HepG2 (cell line): ENCODE measurements at regions not wholly inside any gene's neighbourhood (a gene's known extent, or its start where the extent isn't known, plus 50 kb on each side); places are given as distances from the start of the nearest gene placed in this dataset.

Source experiments
- ATAC-seq: fragments of 200-7000 bp; cut with Tn5 transposase; 3 replicates; pipeline ENCODE4 v1.9.1; 2020; ENCODE audit warnings: mild to moderate bottlenecking, moderate library complexity
- BruUV-seq: library from RNA; stranded (reverse); fragments of 400-500 nt; replicated peaks from 2 replicates; lab custom pipeline; 2021; lab: Mats Ljungman, UMichigan
- CTCF ChIA-PET: fragments of 300-600 bp; formaldehyde crosslinking; extraction: SDS; loops from one replicate; lab custom pipeline; 2021; ENCODE audit warnings: low total read pairs, inconsistent platforms, low intra/inter-chr PET ratio; lab: Yijun Ruan, JAX
- POLR2A ChIA-PET: fragments of 350-600 bp; sonication (Branson Sonifier 250); formaldehyde crosslinking; loops from one replicate; lab custom pipeline; 2020; ENCODE audit warnings: antibody characterized with exemption, inconsistent platforms; lab: Yijun Ruan, JAX
- DNase-seq: peaks from one replicate; pipeline ENCODE4 v3.0.0-alpha.2; 2015; ENCODE audit warnings: low spot score
- FAIRE-seq: peaks from 3 replicates; lab custom pipeline; 2011; peaks lifted over from hg19 to GRCh38; lab: Jason Lieb, UNC
- H2AFZ ChIP-seq: one replicate; pipeline ENCODE4 v1.6.1; 2011; ENCODE audit warnings: low read length, inconsistent platforms
- H3K27ac ChIP-seq: fragments of 300-600 bp; 3 replicates; pipeline ENCODE4 v1.8.0; 2011; ENCODE audit warnings: mixed run types, mild to moderate bottlenecking, mixed read lengths, low read length, inconsistent platforms; ENCODE audit not compliant: insufficient read depth; ENCODE audit errors: extremely low read length
- H3K27me3 ChIP-seq, 2 experiments: fragments of 200-600 bp in 1 of 2; 2 replicates in 1 of 2; 3 replicates in 1 of 2; pipeline versions ENCODE4 v1.6.0 to v1.8.0; 2011; ENCODE audit warnings: low read length in 2 of 2, mild to moderate bottlenecking in 2 of 2, moderate library complexity in 2 of 2, inconsistent platforms in 1 of 2; ENCODE audit not compliant: insufficient read depth in 2 of 2, control insufficient read depth in 1 of 2
- H3K36me3 ChIP-seq, 2 experiments: fragments of 200-600 bp in 1 of 2; replicated peaks in 1 of 2; 2 replicates in 1 of 2; 3 replicates in 1 of 2; pipeline versions ENCODE4 v1.5.1 to v1.8.0; 2011; ENCODE audit warnings: low read length in 2 of 2, inconsistent platforms in 1 of 2; ENCODE audit not compliant: insufficient read depth in 2 of 2, control insufficient read depth in 1 of 2
- H3K4me1 ChIP-seq: 2 replicates; pipeline ENCODE4 v1.5.1; 2012; ENCODE audit warnings: low read length, inconsistent platforms; ENCODE audit not compliant: insufficient read depth
- H3K4me2 ChIP-seq: 2 replicates; pipeline ENCODE4 v1.6.0; 2011; ENCODE audit warnings: low read depth, low read length, inconsistent platforms
- H3K4me3 ChIP-seq, 3 experiments: fragments of 200-600 bp in 1 of 3; sonication (generic), shearing (Covaris generic) in 1 of 3; replicated peaks in 1 of 3; 2 replicates each; pipeline ENCODE4 v1.5.1; 2011 to 2016; ENCODE audit warnings: low read length in 3 of 3, inconsistent platforms in 2 of 3, low read depth in 2 of 3, mild to moderate bottlenecking in 2 of 3, control low read depth in 1 of 3, mixed read lengths in 1 of 3; ENCODE audit not compliant: insufficient read depth in 1 of 3
- H3K79me2 ChIP-seq: one replicate; pipeline ENCODE4 v1.6.1; 2011; ENCODE audit warnings: low read length, inconsistent platforms; ENCODE audit not compliant: insufficient read depth
- H3K9ac ChIP-seq: 2 replicates; pipeline ENCODE4 v1.6.0; 2011; ENCODE audit warnings: mild to moderate bottlenecking, low read depth, low read length, inconsistent platforms; ENCODE audit not compliant: insufficient read depth
- H3K9me3 ChIP-seq: 2 replicates; pipeline ENCODE4 v1.5.1; 2012; ENCODE audit warnings: mild to moderate bottlenecking, low read length
- H4K20me1 ChIP-seq: 2 replicates; pipeline ENCODE4 v1.6.0; 2011; ENCODE audit warnings: inconsistent platforms, mild to moderate bottlenecking, low read length, moderate library complexity; ENCODE audit not compliant: insufficient read depth
- DPF2 ChIP-seq: sonication (generic); formaldehyde crosslinking; IDR thresholded peaks from 2 replicates; pipeline ENCODE4 v1.4.0; 2020; ENCODE audit warnings: mild to moderate bottlenecking, low read depth, missing genetic modification reagents, borderline replicate concordance
- FIP1L1 ChIP-seq: fragments of 200-400 bp; formaldehyde crosslinking; IDR thresholded peaks from 2 replicates; pipeline ENCODE4 v1.6.1; 2018; ENCODE audit warnings: low read depth, mild to moderate bottlenecking, low read length, moderate library complexity, borderline replicate concordance; ENCODE audit not compliant: insufficient read depth
- FOXA3 ChIP-seq: IDR thresholded peaks from 2 replicates; pipeline ENCODE4 v1.6.1; 2016; ENCODE audit warnings: missing genetic modification reagents, missing compliant biosample characterization
- HNRNPK ChIP-seq: fragments of 200-400 bp; formaldehyde crosslinking; IDR thresholded peaks from 2 replicates; pipeline ENCODE4 v1.6.1; 2018; ENCODE audit warnings: low read length, low read depth, moderate library complexity, mild to moderate bottlenecking; ENCODE audit not compliant: poor library complexity, severe bottlenecking
- MAFF ChIP-seq: IDR thresholded peaks from 2 replicates; pipeline ENCODE4 v1.6.1; 2011; ENCODE audit warnings: low read depth, low read length, improper control_type of control experiment
- NR1H2 ChIP-seq: sonication (generic); formaldehyde crosslinking; IDR thresholded peaks from 2 replicates; pipeline ENCODE4 v1.8.1; 2022; ENCODE audit warnings: low read depth, missing genetic modification reagents, borderline replicate concordance
- SALL1 ChIP-seq: sonication (generic); formaldehyde crosslinking; IDR thresholded peaks from 2 replicates; pipeline ENCODE4 v1.8.0; 2022; ENCODE audit warnings: mild to moderate bottlenecking, missing genetic modification reagents
- SALL2 ChIP-seq: sonication (generic); formaldehyde crosslinking; IDR thresholded peaks from 2 replicates; pipeline ENCODE4 v1.8.1; 2023; ENCODE audit warnings: mild to moderate bottlenecking, missing genetic modification reagents, inconsistent platforms
- SSRP1 ChIP-seq: IDR thresholded peaks from 2 replicates; pipeline ENCODE4 v1.6.1; 2016; ENCODE audit warnings: control low read depth
- SUZ12 ChIP-seq: fragments of 150-350 bp; IDR thresholded peaks from 2 replicates; pipeline ENCODE4 v1.6.1; 2014; ENCODE audit warnings: low read depth, low read length
- XBP1 ChIP-seq: sonication (generic); formaldehyde crosslinking; IDR thresholded peaks from 2 replicates; pipeline ENCODE4 v1.5.0; 2020; ENCODE audit warnings: missing genetic modification reagents
- XRCC5 ChIP-seq: fragments of 200-400 bp; formaldehyde crosslinking; optimal IDR thresholded peaks from 2 replicates; pipeline ENCODE3; 2017; ENCODE audit warnings: mild to moderate bottlenecking, low read length
- ZKSCAN1 ChIP-seq: fragments of 150-350 bp; IDR thresholded peaks from 2 replicates; pipeline ENCODE4 v1.6.1; 2014; ENCODE audit warnings: low read length
- ZMYM2 ChIP-seq: sonication (generic); formaldehyde crosslinking; IDR thresholded peaks from 2 replicates; pipeline ENCODE4 v1.8.0; 2022; ENCODE audit warnings: mild to moderate bottlenecking, missing genetic modification reagents
- ZNF10 ChIP-seq: sonication (generic); formaldehyde crosslinking; IDR thresholded peaks from 2 replicates; pipeline ENCODE4 v1.4.0; 2020; ENCODE audit warnings: mild to moderate bottlenecking, low read depth, missing genetic modification reagents, borderline replicate concordance
- ZNF512B ChIP-seq: sonication (generic); formaldehyde crosslinking; IDR thresholded peaks from 2 replicates; pipeline ENCODE4 v1.5.1; 2020; ENCODE audit warnings: missing genetic modification reagents, mild to moderate bottlenecking, borderline replicate concordance
- ZNF703 ChIP-seq: sonication (generic); formaldehyde crosslinking; IDR thresholded peaks from 2 replicates; pipeline ENCODE4 v1.5.1; 2020; ENCODE audit warnings: missing genetic modification reagents, mild to moderate bottlenecking, moderate library complexity, borderline replicate concordance
- ZSCAN12 ChIP-seq: sonication (generic); formaldehyde crosslinking; IDR thresholded peaks from 2 replicates; pipeline ENCODE4 v1.9.0; 2021; ENCODE audit warnings: mild to moderate bottlenecking, missing genetic modification reagents
- WGBS: methylation state at CpG from one replicate; pipeline ENCODE4 v1.1.6; 2017; ENCODE audit warnings: low lambda C conversion rate; 5-methylcytosine and 5-hydroxymethylcytosine counted together
- in situ Hi-C: cut with HindIII; loops from 2 replicates; pipeline ENCODE4 v1.10.0; 2017; ENCODE audit warnings: low pct_unique_long_range_greater_than_20kb; ENCODE audit not compliant: extremely low pct_ligation_motif_present
- intact Hi-C: fragments of 100-400 bp; cut with micrococcal nuclease; formaldehyde crosslinking; loops from one replicate; pipeline ENCODE4 v1.10.0; 2022; ENCODE audit not compliant: unreplicated experiment
- TF ChIP-seq, protein P1 (sequence below): sonication (generic); formaldehyde crosslinking; IDR thresholded peaks from 2 replicates; pipeline ENCODE4 v1.5.0; 2020; ENCODE audit warnings: mild to moderate bottlenecking, missing genetic modification reagents
- TF ChIP-seq, protein P2 (sequence below): sonication (generic); formaldehyde crosslinking; IDR thresholded peaks from 2 replicates; pipeline ENCODE4 v1.9.0; 2021; ENCODE audit warnings: missing genetic modification reagents, mild to moderate bottlenecking, borderline replicate concordance

DNA sequence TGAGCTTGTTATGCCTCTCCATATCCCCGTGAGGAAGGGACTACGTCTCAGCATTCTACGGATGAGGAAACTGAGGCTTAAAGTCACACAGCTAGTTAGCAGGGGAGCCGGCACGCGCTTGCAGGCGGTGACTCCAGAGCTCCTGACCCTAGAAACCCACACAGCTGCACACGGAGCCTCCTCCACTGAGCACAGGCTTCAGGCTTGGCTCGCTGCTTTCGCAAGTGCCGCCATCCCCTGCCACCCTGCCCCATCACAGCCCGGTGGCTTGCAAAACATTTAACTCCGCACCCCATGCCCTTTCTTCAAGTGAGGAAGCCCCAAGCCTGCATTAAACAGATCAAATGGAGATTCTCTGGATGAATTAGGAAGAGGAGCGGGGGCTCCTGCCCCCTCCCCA, 138.3 kb downstream of the HSD17B3 start (continued):
- TF ChIP-seq, protein P1, sequence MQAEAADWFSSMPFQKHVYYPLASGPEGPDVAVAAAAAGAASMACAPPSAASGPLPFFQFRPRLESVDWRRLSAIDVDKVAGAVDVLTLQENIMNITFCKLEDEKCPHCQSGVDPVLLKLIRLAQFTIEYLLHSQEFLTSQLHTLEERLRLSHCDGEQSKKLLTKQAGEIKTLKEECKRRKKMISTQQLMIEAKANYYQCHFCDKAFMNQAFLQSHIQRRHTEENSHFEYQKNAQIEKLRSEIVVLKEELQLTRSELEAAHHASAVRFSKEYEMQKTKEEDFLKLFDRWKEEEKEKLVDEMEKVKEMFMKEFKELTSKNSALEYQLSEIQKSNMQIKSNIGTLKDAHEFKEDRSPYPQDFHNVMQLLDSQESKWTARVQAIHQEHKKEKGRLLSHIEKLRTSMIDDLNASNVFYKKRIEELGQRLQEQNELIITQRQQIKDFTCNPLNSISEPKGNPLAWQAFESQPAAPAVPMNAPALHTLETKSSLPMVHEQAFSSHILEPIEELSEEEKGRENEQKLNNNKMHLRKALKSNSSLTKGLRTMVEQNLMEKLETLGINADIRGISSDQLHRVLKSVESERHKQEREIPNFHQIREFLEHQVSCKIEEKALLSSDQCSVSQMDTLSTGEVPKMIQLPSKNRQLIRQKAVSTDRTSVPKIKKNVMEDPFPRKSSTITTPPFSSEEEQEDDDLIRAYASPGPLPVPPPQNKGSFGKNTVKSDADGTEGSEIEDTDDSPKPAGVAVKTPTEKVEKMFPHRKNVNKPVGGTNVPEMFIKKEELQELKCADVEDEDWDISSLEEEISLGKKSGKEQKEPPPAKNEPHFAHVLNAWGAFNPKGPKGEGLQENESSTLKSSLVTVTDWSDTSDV, result no peak
- no peak for TF ChIP-seq ZNF703 (CRISPR knock-in tag)
- no peak for TF ChIP-seq SALL1
- no peak for TF ChIP-seq DPF2
- TF ChIP-seq, protein P2, sequence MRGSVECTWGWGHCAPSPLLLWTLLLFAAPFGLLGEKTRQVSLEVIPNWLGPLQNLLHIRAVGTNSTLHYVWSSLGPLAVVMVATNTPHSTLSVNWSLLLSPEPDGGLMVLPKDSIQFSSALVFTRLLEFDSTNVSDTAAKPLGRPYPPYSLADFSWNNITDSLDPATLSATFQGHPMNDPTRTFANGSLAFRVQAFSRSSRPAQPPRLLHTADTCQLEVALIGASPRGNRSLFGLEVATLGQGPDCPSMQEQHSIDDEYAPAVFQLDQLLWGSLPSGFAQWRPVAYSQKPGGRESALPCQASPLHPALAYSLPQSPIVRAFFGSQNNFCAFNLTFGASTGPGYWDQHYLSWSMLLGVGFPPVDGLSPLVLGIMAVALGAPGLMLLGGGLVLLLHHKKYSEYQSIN, result no peak

DNA sequence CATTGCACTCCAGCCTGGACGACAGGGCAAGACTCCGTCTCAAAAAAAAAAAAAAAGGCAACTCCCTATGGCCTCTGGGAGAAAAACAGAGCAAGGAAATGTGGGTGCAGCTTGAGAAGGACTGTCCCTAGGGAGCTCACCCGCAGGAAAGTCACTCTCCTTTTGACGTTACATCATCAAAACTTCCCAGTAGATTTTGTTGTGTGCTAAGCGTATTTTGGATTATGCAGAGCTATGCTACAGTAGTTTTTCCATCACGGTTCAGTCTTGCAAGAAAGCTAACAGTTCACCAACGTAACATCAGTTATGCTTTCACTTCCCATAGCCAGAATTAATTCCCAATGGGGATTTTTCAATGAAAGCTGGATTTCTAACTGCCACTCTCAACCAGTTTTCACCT, 138.8 kb downstream of the HSD17B3 start:
- in situ Hi-C loops (no loop called here), intact Hi-C loops (no loop called here)
- BruUV-seq, result no TSS peak
- POLR2A ChIA-PET, result no interaction called here
- no peak overlapping the region for H2AFZ ChIP-seq
- no peak for ATAC-seq
- H3K27me3 ChIP-seq, result peaks cover 1 to 23% of the 10 kb centered on the region in 2 experiments; a peak in 2 of 5 replicates
- no peaks in the 10 kb centered on the region for H3K79me2 ChIP-seq
- peaks cover under 1% of the 10 kb centered on the region; the same call in 1 of the 2 replicates for H3K4me1 ChIP-seq
- no peaks in the 10 kb centered on the region for H3K36me3 ChIP-seq
- no peak for DNase-seq
- CTCF ChIA-PET, result no interaction called here
- WGBS, result 61% methylated on average over 7 of the region's 7 CpGs
- no peaks in the 10 kb centered on the region for H4K20me1 ChIP-seq
- no peaks in the 10 kb centered on the region for H3K9me3 ChIP-seq
- no peak overlapping the region for H3K9ac ChIP-seq
- FAIRE-seq, result no peak
- H3K4me3 ChIP-seq, result no peak overlapping the region
- no peak overlapping the region for H3K27ac ChIP-seq
- no peak overlapping the region for H3K4me2 ChIP-seq
- no peak for TF ChIP-seq ZMYM2 (CRISPR knock-in tag)
- no peak for TF ChIP-seq XBP1
- no peak for TF ChIP-seq FOXA3 (CRISPR knock-in tag)
- TF ChIP-seq ZKSCAN1, result no peak
- no peak for TF ChIP-seq ZNF10 (CRISPR knock-in tag)
- no peak for TF ChIP-seq ZSCAN12 (CRISPR knock-in tag)
- no peak for TF ChIP-seq NR1H2 (CRISPR knock-in tag)
- no peak for TF ChIP-seq SSRP1 (CRISPR knock-in tag)
- TF ChIP-seq SALL2 (CRISPR knock-in tag), result no peak
- no peak for TF ChIP-seq HNRNPK
- no peak for TF ChIP-seq SUZ12
- no peak for TF ChIP-seq MAFF
- no peak for TF ChIP-seq ZNF512B (CRISPR knock-in tag)
- no peak for TF ChIP-seq FIP1L1
- no peak for TF ChIP-seq XRCC5
